Caco-2 (cell line): ENCODE measurements at regions not wholly inside any gene's neighbourhood (a gene's known extent, or its start where the extent isn't known, plus 50 kb on each side); places are given as distances from the start of the nearest gene placed in this dataset.
"Not testable (repeated sequence)": the region's sequence is repeated elsewhere in the genome, so short reads cannot be mapped to it uniquely, and the experiment has no call there.

ENCODE experiments used
- BruUV-seq: library from RNA; stranded (reverse); fragments of 400-500 nt; replicated peaks from 2 replicates; lab custom pipeline; 2021; lab: Mats Ljungman, UMichigan
- CTCF ChIA-PET: fragments of 300-600 bp; sonication (Branson Sonifier 250); formaldehyde crosslinking; loops from one replicate; lab custom pipeline; 2022; ENCODE audit warnings: antibody characterized with exemption; lab: Charles Lee
- POLR2A ChIA-PET: fragments of 300-600 bp; sonication (Branson Sonifier 250); formaldehyde crosslinking; loops from one replicate; lab custom pipeline; 2022; ENCODE audit warnings: antibody characterized with exemption; lab: Charles Lee
- DNase-seq, 2 experiments: peaks; one replicate each; pipeline versions ENCODE4 v3.0.0 to v3.0.0-alpha.2; 2020 to 2022
- H3K27me3 ChIP-seq: replicated peaks from 2 replicates; pipeline ENCODE4 v1.6.0; 2011; ENCODE audit warnings: low read length; ENCODE audit not compliant: control insufficient read depth, insufficient read depth
- H3K36me3 ChIP-seq: 2 replicates; pipeline ENCODE4 v1.5.1; 2011; ENCODE audit warnings: low read length; ENCODE audit not compliant: control insufficient read depth, insufficient read depth
- H3K4me1 ChIP-seq: fragments of 250-450 bp; sonication (Bioruptor Pico); 2 replicates; pipeline ENCODE4 v1.5.1; 2020; ENCODE audit warnings: mild to moderate bottlenecking
- H3K4me3 ChIP-seq: 2 replicates; pipeline ENCODE4 v1.5.1; 2011; ENCODE audit warnings: low read depth, mild to moderate bottlenecking, control low read depth, low read length
- H3K9me3 ChIP-seq: fragments of 250-450 bp; sonication (Bioruptor Pico); 2 replicates; pipeline ENCODE4 v1.5.1; 2020; ENCODE audit warnings: mild to moderate bottlenecking, moderate library complexity
- H3K27ac Mint-ChIP-seq: one replicate; pipeline ENCODE4 v1.8.0; 2022; ENCODE audit warnings: mixed read lengths; ENCODE audit not compliant: unreplicated experiment
- H3K27me3 Mint-ChIP-seq: one replicate; pipeline ENCODE4 v1.8.0; 2022; ENCODE audit warnings: mixed read lengths; ENCODE audit not compliant: insufficient read depth, unreplicated experiment
- H3K36me3 Mint-ChIP-seq: one replicate; pipeline ENCODE4 v1.8.0; 2022; ENCODE audit warnings: mild to moderate bottlenecking, mixed read lengths; ENCODE audit not compliant: insufficient read depth, unreplicated experiment
- H3K4me1 Mint-ChIP-seq: one replicate; pipeline ENCODE4 v1.8.0; 2022; ENCODE audit warnings: low read depth, mixed read lengths; ENCODE audit not compliant: unreplicated experiment
- H3K4me3 Mint-ChIP-seq: one replicate; pipeline ENCODE4 v1.8.0; 2022; ENCODE audit warnings: mild to moderate bottlenecking, moderate library complexity, mixed read lengths; ENCODE audit not compliant: unreplicated experiment
- H3K9me3 Mint-ChIP-seq: one replicate; pipeline ENCODE4 v1.8.0; 2022; ENCODE audit warnings: mixed read lengths; ENCODE audit not compliant: unreplicated experiment
- intact Hi-C: fragments of 100-400 bp; cut with micrococcal nuclease; formaldehyde crosslinking; loops from one replicate; pipeline ENCODE4 v1.10.0; 2022; ENCODE audit not compliant: unreplicated experiment

DNA sequence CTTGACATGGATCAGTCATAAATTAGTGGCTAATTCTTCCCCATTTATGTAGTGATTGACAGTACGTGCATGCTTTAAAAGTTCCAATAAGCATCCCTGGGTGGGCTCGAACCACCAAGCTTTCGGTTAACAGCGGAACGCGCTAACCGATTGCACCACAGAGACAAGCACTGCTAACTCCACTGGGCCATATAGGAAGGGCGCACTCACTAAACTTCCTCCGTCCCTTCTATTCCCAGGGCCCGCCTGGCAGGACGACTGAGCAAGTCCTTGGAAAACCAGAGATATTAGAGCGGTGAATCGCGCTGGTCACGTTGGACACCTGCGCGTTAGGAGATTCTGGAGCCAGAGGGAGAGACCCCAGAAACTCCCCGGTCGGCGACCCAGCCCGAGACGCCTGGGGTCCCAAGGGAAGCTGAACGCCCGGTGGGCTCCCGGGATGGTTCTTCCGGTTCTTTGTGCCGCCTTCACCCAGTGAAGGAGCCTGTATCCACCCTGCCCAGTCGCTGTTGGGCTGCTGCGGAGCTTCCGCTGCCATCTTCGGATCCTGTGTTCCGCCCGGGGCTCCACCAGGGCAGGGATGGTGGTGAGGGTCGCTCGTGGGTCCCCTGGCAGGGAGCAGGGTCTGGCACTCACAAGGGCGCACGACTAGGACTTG is 62.8 kb downstream of the PPIAL4C start:
- H3K27me3 Mint-ChIP-seq, BruUV-seq, H3K9me3 Mint-ChIP-seq, H3K27me3 ChIP-seq, H3K4me1 ChIP-seq, H3K4me3 ChIP-seq, H3K36me3 ChIP-seq, H3K4me3 Mint-ChIP-seq, intact Hi-C loops, H3K9me3 ChIP-seq, H3K27ac Mint-ChIP-seq, CTCF ChIA-PET, H3K4me1 Mint-ChIP-seq, H3K36me3 Mint-ChIP-seq, DNase-seq, POLR2A ChIA-PET: not testable (repeated sequence)

- POLR2A ChIA-PET, H3K4me1 ChIP-seq, H3K9me3 ChIP-seq, H3K36me3 Mint-ChIP-seq, H3K4me3 ChIP-seq, DNase-seq, H3K4me3 Mint-ChIP-seq, H3K27me3 Mint-ChIP-seq, BruUV-seq, H3K9me3 Mint-ChIP-seq, H3K27me3 ChIP-seq, H3K4me1 Mint-ChIP-seq, intact Hi-C loops, CTCF ChIA-PET, H3K36me3 ChIP-seq, H3K27ac Mint-ChIP-seq: not testable (repeated sequence)
Observed at GRCh38 chr1:149647018-149647373, 63.3 kb downstream of the PPIAL4C start.

DNA sequence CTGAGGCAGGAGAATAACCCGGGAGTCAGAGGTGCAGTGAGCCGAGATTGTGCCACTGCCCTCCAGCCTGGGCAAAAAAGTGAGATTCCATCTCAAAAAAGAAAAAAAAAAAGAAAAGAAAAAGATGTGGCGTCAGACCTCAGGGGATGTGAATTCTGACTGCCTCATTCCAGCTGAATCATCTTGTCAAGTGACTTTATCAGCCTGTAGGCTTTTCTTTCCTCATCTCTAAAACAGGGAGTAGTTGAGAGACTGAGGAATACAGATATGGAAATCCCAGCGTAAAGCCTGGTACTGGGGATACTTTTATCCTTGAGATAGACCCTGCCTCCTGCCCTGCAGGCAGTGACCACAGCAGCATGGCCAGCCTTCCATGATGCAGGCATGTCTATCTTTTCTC is 74.1 kb downstream of the PPIAL4C start:
- H3K27ac Mint-ChIP-seq, H3K27me3 ChIP-seq, DNase-seq, H3K4me3 ChIP-seq, H3K4me1 Mint-ChIP-seq, H3K27me3 Mint-ChIP-seq, H3K4me1 ChIP-seq, H3K36me3 Mint-ChIP-seq, POLR2A ChIA-PET, H3K36me3 ChIP-seq, BruUV-seq, H3K4me3 Mint-ChIP-seq, H3K9me3 Mint-ChIP-seq, intact Hi-C loops, H3K9me3 ChIP-seq, CTCF ChIA-PET: not testable (repeated sequence)

- H3K27ac Mint-ChIP-seq, H3K4me3 Mint-ChIP-seq, CTCF ChIA-PET, H3K27me3 Mint-ChIP-seq, H3K36me3 Mint-ChIP-seq, intact Hi-C loops, DNase-seq, H3K36me3 ChIP-seq, H3K4me1 ChIP-seq, POLR2A ChIA-PET, H3K9me3 ChIP-seq, H3K27me3 ChIP-seq, BruUV-seq, H3K9me3 Mint-ChIP-seq, H3K4me3 ChIP-seq, H3K4me1 Mint-ChIP-seq: not testable (repeated sequence)
Observed at GRCh38 chr1:149658175-149658574, 74.5 kb downstream of the PPIAL4C start.

DNA sequence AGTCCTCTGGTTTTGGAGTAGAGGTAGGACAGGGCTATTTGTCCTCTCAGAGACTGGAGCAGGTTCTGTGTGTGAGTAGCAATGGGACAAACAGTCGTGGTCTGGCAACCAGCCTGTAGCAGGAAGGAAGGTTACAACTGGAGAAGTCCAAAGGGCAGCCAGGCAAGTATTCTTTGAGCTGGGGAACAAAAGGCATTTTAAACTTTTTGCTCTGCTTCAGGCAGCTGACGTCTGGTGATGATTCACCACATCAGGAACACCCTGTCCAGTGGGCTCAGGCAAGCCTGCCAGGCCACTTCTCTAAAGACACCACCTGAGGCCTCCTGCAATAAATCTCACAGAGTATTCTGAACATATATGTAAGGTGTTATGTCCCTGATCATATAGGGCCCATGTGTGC is 81.0 kb downstream of the PPIAL4C start:
- H3K27ac Mint-ChIP-seq, POLR2A ChIA-PET, H3K4me3 Mint-ChIP-seq: not testable (repeated sequence)

DNA sequence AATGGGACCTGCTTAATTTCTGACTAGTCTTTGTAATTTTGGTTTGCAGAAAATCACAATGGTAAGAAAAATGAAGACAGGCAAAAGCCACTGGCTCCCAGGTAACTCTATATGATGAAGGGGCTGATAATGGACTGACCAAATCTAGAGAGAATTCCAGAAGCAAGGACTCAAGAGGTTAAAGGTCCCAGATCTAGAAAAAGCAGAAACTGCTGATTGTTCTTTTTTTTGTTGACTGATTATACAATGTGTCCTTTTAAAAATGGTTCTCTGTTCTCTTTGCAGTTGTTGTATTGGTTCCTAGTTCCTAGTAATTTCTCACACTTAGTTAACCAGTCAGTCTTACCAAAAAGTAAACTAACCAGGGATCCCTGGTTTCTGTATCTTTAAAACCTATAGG is 81.4 kb downstream of the PPIAL4C start:
- intact Hi-C loops, POLR2A ChIA-PET, H3K27me3 ChIP-seq, H3K9me3 Mint-ChIP-seq, H3K4me1 Mint-ChIP-seq, H3K4me1 ChIP-seq, BruUV-seq, H3K27me3 Mint-ChIP-seq, H3K36me3 Mint-ChIP-seq, H3K9me3 ChIP-seq, H3K36me3 ChIP-seq, CTCF ChIA-PET, DNase-seq, H3K27ac Mint-ChIP-seq, H3K4me3 Mint-ChIP-seq, H3K4me3 ChIP-seq: not testable (repeated sequence)

More for the DNA sequence above, 81.0 kb downstream of the PPIAL4C start:
- intact Hi-C loops, CTCF ChIA-PET, BruUV-seq, H3K4me1 ChIP-seq, H3K9me3 Mint-ChIP-seq, H3K4me1 Mint-ChIP-seq, H3K27me3 ChIP-seq, H3K36me3 ChIP-seq, H3K36me3 Mint-ChIP-seq, H3K4me3 ChIP-seq, H3K27me3 Mint-ChIP-seq, H3K9me3 ChIP-seq: not testable (repeated sequence)
- DNase-seq: peak in 1 of 2 experiments; percentile 17

- H3K36me3 ChIP-seq, H3K36me3 Mint-ChIP-seq, H3K4me1 Mint-ChIP-seq, intact Hi-C loops, POLR2A ChIA-PET, CTCF ChIA-PET, H3K4me1 ChIP-seq, H3K9me3 ChIP-seq, DNase-seq, H3K27ac Mint-ChIP-seq, H3K9me3 Mint-ChIP-seq, BruUV-seq, H3K4me3 Mint-ChIP-seq, H3K27me3 ChIP-seq, H3K27me3 Mint-ChIP-seq, H3K4me3 ChIP-seq: not testable (repeated sequence)
Observed at GRCh38 chr1:149665528-149665927, 81.9 kb downstream of the PPIAL4C start.
